ENCODE measurements at regions not wholly inside any gene's neighbourhood (a gene's known extent, or its start where the extent isn't known, plus 50 kb on each side); places are given as distances from the start of the nearest gene placed in this dataset.
"Not testable (repeated sequence)": the region's sequence is repeated elsewhere in the genome, so short reads cannot be mapped to it uniquely, and the experiment has no call there.

DNA sequence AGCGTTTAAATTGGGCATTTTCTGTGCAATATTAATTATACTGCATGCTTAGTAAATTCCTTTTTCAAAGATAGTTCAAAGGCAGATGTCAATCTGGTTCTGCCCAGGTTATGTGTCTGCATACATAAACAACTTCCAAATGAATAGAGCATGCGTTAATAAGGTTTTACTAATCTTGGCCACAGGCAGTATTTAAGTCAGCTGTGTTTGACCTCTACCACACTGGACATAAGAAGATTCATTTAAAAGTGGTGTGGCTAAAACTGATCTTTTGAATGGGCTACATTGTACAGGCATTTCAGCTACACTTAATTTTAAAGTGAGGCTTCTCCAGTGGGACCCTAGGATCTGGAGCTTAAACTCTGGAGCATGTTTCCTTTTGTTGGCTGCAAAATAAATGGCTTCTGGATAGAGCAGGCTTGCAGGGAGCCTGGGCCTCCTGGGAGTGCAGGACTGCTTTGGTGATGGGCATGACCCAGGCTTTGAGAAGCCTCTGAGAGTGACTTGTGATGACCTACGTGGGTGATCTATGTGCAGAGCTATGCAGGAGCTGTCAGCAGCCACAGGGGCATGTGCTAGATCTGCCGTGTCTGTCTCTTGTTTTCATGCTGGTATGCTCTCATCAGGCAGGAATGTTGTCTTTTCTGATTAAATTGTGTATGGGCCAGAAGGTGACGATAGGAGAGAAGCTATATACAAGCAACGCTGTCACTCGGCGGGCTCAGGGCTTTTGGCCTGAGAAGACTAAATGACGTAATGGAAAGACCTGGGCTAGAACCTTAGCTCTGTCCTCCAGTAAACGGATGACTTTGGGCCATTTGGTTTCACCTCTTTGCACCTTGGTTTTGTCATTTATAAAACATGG, 331.2 kb downstream of the QKI start:
- peak; percentile 45 for DNase-seq

- no peak for DNase-seq
These were observed 329.9 kb downstream of the QKI start for GRCh38 chr6:163744256-163744925.

DNA sequence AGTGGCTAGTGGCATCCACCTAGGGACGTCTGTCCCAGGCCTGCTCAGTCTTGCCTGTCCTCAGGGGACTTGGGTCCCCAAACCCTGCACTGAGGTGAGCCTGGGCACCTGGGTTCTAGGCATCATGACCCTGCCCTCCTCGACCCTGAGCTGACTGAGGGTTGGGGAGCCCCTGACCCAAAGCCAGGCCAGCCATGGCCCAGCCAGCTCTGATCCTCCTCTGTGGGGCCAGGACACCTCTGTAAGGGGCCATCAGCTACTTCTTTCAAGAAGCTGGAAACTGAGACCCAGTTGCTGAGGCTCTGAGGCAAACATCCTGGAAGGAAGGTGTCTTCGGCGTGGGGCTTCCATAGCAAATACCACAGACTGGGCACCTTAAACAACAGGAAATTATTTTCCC, 329.3 kb downstream of the QKI start:
- no peak for DNase-seq

DNA sequence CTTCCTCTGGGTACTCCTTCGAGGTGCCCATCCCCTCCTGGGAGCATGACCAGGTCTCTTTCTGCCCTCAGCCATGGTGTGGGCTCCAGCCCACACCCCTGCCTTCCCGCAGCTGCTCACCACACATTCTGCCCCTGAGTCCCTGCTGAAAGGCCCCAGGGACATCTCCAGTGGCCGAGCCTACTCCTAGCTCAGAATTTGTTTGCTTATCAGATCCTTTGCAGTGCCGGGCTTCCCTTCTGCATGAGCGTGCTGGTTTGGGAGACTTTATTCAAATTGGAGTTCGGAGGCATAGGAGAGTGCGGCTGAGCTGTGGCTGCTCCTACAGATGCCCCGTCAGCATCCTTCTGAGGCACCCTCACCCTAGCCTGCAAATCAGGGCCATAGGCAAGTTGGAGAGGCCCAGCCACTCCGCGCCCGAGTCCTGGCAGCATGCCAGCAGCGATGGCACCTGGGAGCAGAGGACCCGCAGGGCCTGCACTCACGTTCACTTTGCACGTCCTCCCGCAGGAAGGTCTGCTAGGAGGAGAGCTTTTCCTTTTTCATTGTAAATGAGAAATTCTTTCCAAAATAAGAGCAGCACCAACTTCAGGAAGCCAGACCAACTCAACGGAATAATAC, 327.3 kb downstream of the QKI start:
- DNase-seq, result no peak

GRCh38 chr6:163741342-163741741, 326.8 kb downstream of the QKI start:
- DNase-seq, result no peak

DNA sequence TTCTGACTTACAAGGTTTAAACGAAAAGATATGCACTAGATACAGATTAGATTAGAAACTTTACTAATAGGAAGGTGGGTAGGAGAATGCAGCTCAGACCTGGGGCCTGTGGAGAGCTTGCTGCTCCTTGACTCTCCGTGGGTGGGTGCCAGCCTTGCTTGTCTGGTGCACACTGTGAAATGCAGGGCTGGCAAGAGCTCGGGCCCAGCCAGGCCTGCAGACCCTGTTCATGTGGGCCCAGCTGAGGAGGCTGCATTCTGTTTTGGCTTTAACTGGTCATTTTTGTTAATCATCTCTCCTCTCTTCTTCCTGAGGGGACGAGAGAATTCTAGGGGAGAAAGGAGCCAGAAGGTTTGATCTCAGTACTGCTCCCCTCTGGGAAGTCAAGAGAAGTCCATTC, 325.4 kb downstream of the QKI start:
- DNase-seq, result no peak

- DNase-seq, result no peak
These were observed 324.8 kb downstream of the QKI start for GRCh38 chr6:163739408-163739725.

DNA sequence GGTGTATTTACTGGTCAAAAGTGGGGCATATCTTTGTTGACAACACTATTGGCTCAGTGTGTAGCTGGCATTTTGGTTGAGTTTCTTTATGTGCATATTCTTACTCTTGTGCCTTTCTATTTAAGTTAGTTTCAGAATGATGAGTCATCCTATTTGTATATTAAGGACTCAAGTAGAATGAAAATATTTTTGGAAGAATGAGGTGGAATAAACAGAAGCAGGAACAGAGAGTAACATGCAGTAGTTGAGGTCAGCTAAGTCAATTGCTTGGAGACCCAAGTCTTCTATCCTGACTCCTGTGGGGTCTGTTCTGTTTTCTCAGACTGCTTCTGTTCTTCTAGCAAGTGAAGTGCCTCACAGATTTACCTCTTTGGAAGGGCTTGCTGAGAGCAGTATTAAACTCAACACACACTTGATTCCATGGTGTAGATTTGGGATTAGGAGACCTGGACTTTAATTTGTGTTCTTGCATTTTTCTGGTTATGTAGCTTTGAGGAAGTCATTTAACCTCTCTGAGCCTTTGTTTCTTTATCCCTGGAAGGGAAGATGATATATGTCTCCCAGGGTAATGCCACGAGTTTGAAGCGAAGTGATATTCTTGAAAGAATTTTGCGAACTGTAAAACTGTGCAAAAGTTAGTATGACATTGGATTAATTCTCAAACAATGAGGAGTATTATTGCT, 324.3 kb downstream of the QKI start:
- DNase-seq, result no peak

DNA sequence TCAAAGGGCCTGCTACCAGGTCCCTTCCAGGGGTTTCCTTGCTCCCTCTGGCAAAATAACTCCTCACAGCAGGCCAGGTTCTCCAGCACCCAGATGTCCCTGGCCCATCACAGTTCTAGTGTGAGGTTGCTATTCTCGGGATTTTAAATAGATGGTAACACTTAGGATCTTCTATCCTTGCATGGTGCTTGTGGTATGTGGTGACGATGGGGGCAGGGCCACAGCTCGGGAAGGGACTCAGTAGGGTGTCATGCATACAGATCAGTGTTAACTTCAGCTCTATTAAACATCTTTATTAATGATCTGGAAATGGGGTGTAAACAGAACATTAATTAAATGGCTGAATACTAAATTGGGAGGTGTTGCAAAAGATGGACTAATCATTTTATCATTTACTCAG, 323.8 kb downstream of the QKI start:
- no peak for DNase-seq

DNA sequence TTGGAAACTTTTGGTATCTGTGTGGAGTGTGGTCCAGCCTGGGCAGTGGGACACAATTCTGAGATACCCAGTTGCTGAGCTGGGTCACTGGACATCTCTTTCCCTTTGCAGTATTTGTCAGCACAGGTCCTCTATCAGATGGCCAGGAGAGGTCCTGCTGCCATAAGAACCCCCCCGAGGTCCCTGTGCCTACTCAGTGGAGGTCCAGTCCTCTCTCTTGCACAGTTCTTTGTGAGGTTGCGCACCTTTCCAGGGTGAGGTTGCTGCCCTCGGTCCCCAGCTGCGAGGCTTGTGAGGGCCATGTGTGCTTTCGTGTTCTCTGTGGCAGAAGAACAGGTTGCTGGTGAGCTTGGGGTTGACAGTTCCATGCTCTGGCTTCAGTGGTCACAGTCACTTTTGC, 320.6 kb downstream of the QKI start:
- DNase-seq, result no peak

- DNase-seq, result no peak
These were observed 318.5 kb downstream of the QKI start for GRCh38 chr6:163733061-163733460.

DNA sequence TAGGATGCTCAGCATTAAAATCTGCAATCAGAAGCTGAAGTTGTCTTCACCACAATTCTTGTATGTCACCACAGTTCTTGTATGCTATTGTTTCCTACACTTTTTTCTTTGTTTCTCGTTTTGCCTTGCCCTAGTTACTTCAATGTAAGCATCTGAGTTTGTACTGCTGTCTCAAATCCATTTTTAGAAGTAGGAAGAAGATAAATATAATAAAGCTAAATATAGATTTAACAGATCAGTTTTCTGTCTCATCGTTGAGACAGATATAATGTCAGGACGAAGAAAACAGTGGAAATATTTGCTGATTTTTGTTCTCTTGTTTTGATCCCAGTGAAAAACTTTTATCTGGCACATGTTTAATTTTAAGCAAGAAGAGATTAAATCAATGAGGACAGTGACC, 318.0 kb downstream of the QKI start:
- DNase-seq, result no peak

DNA sequence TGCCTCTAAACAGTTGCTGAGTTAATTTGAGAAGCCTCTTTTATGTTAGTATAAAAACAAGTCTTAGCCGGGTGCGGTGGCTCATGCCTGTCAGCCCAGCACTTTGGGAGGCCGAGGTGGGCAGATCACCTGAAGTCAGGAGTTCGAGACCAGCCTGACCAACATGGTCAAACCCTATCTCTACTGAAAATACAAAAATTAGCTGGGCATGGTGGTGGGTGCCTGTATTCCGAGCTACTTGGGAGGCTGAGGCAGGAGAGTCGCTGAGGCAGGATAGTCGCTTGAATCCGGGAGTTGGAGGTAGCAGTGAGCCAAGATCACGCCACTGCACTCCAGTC, 317.5 kb downstream of the QKI start:
- DNase-seq, result not testable (repeated sequence)

DNA sequence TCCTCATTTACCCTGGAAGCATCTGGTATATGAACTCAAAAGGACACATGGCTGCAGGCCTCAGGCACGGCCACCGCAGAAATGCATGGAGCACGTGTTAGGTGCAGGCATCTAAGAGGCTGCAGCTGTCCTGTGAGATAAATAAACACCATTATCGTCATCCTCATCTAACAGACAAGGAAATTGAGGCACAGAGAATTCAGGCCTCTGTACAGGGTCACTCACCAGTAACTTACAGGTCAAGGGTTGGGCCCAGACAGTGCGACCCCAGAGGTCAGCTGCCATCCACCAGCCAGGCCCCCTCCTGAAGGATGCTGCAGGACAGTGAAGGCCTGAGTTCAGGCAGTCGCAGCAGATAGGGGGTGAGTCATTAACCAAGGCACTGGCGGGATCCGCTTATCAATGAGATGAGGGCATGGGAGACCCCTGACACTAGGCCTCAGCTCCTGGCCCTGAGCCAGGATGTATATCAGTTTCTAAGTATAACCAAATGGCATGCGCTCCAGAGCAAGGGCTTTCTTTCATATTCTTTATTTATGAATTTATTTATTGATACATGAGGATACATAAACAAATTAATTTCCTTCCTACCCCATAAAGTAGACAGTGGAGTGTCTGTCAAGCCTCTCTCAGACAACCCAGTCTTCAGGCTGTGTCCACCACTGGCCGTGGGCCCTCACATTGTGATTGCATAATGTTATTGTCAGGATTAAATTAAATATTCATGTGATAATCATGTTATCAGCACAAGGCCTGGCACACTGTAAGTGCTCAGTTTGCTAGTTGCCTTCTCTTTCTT, 316.9 kb downstream of the QKI start:
- DNase-seq, result no peak

DNA sequence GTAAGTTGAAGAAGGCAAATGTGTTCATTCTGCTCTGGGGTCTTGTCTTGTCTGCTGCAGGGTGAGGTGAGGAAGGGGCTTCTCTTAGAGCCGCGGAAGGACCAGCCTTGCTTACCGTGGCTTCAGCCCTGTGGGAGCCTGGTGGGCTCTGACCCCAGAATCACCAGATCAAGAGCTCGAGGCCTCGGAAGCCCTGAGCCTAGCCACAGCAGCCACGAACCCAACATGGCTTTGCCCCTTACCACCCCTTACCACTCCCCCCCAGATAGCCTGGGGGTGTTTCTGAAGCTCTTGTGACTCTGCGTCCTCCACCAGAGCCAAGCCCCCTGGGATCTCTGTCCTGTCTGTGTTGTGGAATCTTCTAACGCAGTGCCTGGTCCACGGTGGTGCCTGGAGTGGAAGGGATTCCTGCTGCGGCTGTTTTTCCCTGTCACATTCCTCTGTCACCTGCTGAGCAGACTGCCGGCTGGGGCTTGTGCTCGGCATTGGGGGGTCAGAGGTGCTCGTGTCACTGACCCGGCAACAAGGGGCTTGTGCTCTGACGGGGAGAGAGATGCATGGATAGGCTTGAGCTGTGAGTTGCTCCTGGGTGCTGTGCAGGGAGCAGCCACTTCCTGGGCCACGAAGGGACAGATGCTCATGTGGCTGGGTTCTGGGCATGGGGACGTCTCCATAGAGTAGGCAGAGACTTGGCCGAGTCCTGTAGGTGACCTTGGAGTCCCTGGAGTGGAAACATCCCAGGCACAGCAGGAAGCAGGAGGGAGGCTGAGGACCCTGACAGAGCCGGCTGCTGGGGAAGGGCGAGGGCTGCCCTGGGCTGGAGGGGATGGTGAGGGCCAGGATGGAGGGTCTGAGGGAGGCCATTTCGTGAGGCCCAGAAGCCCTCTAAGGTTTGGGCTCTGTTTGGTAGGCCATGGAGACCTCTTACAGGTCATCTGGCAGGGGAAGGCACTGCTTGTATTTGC, 316.0 kb downstream of the QKI start:
- no peak for DNase-seq

DNA sequence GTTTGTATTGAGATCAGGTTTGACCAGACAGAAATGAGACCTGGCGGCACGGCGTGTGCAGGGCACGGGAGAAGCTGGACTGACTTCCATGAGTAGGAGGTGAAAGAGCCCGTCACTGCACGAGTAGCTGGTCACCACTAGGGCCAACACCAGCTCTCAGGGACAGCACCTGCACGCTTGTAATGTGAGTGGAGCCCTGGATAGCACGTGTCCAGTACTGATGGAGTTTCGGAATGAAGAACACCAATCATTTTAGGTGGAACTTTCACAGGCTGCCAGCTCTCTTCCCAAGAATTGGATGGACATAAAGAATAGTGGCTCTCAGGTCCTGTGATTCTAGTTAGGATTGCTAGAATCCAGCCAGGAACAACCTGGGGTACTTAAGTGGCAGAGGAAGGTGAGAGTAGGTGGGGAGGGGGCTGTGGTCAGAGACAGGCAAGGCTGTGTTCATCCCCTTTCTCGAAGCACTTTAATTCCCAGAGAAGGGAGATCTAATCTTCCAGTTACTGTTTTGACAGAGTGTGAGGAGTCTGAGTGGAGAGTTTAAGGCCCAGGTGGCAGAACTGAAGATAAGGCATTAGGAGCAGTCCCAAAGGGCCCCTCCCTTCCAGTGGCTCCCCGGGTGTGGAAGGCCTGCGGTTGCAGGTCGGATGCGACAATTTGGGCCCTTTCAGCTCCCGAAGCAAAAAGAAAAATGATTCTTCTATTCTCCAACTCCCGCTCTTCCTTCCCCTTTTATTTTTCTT, 314.8 kb downstream of the QKI start:
- no peak for DNase-seq

GRCh38 chr6:163728442-163729126, 314.1 kb downstream of the QKI start:
- DNase-seq, result no peak

GRCh38 chr6:163726037-163726695, 311.6 kb downstream of the QKI start:
- DNase-seq, result no peak

Measured in right hindlimb (tissue), 1 donor.